B cell (primary cell): ENCODE measurements at regions not wholly inside any gene's neighbourhood (a gene's known extent, or its start where the extent isn't known, plus 50 kb on each side); places are given as distances from the start of the nearest gene placed in this dataset.

Experiments used
- CTCF ChIP-seq: fragments of 200-600 bp; IDR thresholded peaks from one replicate; pipeline ENCODE4 v1.8.0; 2022; ENCODE audit warnings: antibody characterized with exemption, mild to moderate bottlenecking
- EZH2 ChIP-seq: IDR thresholded peaks from 2 replicates; pipeline ENCODE4 v1.6.1; 2012; ENCODE audit warnings: borderline replicate concordance, low read depth, mild to moderate bottlenecking, moderate library complexity, low read length; ENCODE audit not compliant: insufficient read depth, poor library complexity, severe bottlenecking

GRCh38 chr5:158560170-158560569 is 539.5 kb downstream of the EBF1 start:
- TF ChIP-seq CTCF (no peak), EZH2 (no peak)
